ENCODE measurements at regions not wholly inside any gene's neighbourhood (a gene's known extent, or its start where the extent isn't known, plus 50 kb on each side); places are given as distances from the start of the nearest gene placed in this dataset.

- Histone ChIP-seq H2BK12ac (ENCODE audit: low read depth, low read length) (no peak overlapping the region), H2BK15ac (ENCODE audit: low read length) (no peak overlapping the region), H2AK5ac (ENCODE audit: low read depth, low read length) (no peak overlapping the region), H2AFZ (ENCODE audit: low read length) (peak overlapping the region; percentile 81; the same call in 1 of the 2 replicates), H3K14ac (ENCODE audit: insufficient read length) (no peak overlapping the region), H3K56ac (replicated peaks; ENCODE audit: insufficient read length, low read depth, low read length) (no peak overlapping the region), H4K91ac (replicated peaks; ENCODE audit: insufficient read length, low read length) (no peak overlapping the region), H3K4me3 (ENCODE audit: extremely low read depth in 1 of 4, insufficient read depth in 2 of 4, low read depth in 3 of 4, low read length in 4 of 4) (no peak overlapping the region), H3K23me2 (ENCODE audit: low read depth, low read length) (no peaks in the 10 kb centered on the region), H3K23ac (ENCODE audit: insufficient read length) (no peak overlapping the region), H2BK5ac (ENCODE audit: low read depth, low read length) (no peak overlapping the region), H4K20me1 (replicated peaks in 1 of 2; ENCODE audit: control insufficient read depth in 1 of 2, insufficient read depth in 2 of 2, low read length in 2 of 2) (no peaks in the 10 kb centered on the region), H3K4ac (replicated peaks; ENCODE audit: insufficient read length, low read depth, low read length) (no peak overlapping the region), H3K27ac (ENCODE audit: low read depth, low read length) (no peak overlapping the region), H3K4me2 (ENCODE audit: insufficient read depth in 1 of 2, low read depth in 2 of 2, low read length in 2 of 2) (no peak overlapping the region), H3K9ac (replicated peaks in 1 of 4; ENCODE audit: extremely low read depth in 1 of 4, low read depth in 3 of 4, low read length in 3 of 4) (no peak overlapping the region), H3K4me1 (replicated peaks in 1 of 4; ENCODE audit: control insufficient read depth in 3 of 4, insufficient read depth in 4 of 4, low read length in 3 of 4) (no peaks in the 10 kb centered on the region), H3K79me1 (ENCODE audit: low read depth, low read length) (no peaks in the 10 kb centered on the region), H3K27me3 (replicated peaks in 1 of 4; ENCODE audit: control insufficient read depth in 3 of 4, extremely low read depth in 1 of 4, insufficient read depth in 3 of 4, low read length in 3 of 4) (no peaks in the 10 kb centered on the region), H2BK20ac (ENCODE audit: low read length) (no peak overlapping the region), H3K36me3 (ENCODE audit: control insufficient read depth in 2 of 4, insufficient read depth in 4 of 4, low read length in 3 of 4) (no peaks in the 10 kb centered on the region), H2BK120ac (replicated peaks; ENCODE audit: low read depth, low read length) (no peak overlapping the region), H3K9me3 (ENCODE audit: insufficient read depth in 2 of 2, low read depth in 1 of 2, low read length in 1 of 2) (no peaks in the 10 kb centered on the region), H3K18ac (ENCODE audit: extremely low read depth, low read length) (no peak overlapping the region), H3K79me2 (ENCODE audit: control insufficient read depth in 1 of 2, insufficient read depth in 2 of 2, low read length in 2 of 2) (no peaks in the 10 kb centered on the region), H4K5ac (ENCODE audit: insufficient read length, low read depth, low read length) (no peak overlapping the region), H4K8ac (ENCODE audit: extremely low read depth, insufficient read depth, low read length) (no peak overlapping the region)
- POLR2A ChIA-PET (ENCODE audit: partially characterized antibody): no interaction called here
- CTCF ChIA-PET (ENCODE audit: partially characterized antibody): no interaction called here
- 83% methylated on average over 6 of the region's 6 CpGs; no CpG with 5 or more reads in 1 of the 2 experiments for WGBS, 2 experiments (ENCODE audit: extremely low coverage in 1 of 2, insufficient coverage in 1 of 2, insufficient read length in 1 of 2, insufficient replicate concordance in 2 of 2, low coverage in 1 of 2, low lambda C conversion rate in 2 of 2, missing lambda C conversion rate in 1 of 2)
- DNase-seq (ENCODE audit: low read depth in 1 of 2, low spot score in 2 of 2) (no peak), FAIRE-seq (no peak)
- TF ChIP-seq GTF2F1 (IDR thresholded peaks at IDR 0.05; ENCODE audit: borderline replicate concordance, low read depth, low read length) (no peak), ATF2 (IDR thresholded peaks at IDR 0.05; ENCODE audit: low read length) (no peak)
These were observed 252.7 kb downstream of the PMP22 start for GRCh38 chr17:15012351-15012980.

Data from H1 (cell line).